ENCODE measurements at regions not wholly inside any gene's neighbourhood (a gene's known extent, or its start where the extent isn't known, plus 50 kb on each side); places are given as distances from the start of the nearest gene placed in this dataset.

DNA sequence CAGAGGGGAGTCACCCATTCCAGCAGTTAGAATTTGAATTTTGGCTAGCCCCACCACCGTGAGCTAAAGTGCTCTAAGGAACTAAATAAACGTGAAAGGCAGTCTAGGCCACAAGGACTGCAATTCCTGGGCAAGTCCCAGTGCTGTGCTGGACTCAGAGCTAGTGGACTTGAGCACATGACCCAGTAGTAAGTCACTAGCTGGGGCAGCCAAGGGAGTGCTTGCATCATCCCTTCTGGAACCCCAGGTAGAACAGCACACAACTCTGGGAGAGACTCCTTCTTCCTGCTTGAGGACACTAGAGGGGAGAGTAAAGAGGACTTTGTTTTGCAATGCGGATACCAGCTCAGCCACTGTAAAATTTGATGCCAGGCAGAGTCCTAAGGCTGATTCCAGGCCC, 672.2 kb downstream of the CPS1 start:
- TF ChIP-seq, protein P1, sequence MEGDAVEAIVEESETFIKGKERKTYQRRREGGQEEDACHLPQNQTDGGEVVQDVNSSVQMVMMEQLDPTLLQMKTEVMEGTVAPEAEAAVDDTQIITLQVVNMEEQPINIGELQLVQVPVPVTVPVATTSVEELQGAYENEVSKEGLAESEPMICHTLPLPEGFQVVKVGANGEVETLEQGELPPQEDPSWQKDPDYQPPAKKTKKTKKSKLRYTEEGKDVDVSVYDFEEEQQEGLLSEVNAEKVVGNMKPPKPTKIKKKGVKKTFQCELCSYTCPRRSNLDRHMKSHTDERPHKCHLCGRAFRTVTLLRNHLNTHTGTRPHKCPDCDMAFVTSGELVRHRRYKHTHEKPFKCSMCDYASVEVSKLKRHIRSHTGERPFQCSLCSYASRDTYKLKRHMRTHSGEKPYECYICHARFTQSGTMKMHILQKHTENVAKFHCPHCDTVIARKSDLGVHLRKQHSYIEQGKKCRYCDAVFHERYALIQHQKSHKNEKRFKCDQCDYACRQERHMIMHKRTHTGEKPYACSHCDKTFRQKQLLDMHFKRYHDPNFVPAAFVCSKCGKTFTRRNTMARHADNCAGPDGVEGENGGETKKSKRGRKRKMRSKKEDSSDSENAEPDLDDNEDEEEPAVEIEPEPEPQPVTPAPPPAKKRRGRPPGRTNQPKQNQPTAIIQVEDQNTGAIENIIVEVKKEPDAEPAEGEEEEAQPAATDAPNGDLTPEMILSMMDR (IDR thresholded peaks at IDR 0.05; ENCODE audit: low read depth, low read length), result no peak
- in situ Hi-C loops (cut with HindIII; ENCODE audit: low sequenced_read_pairs), result no loop called here
- no peak overlapping the region for H3K4me3 ChIP-seq (ENCODE audit: low read depth, low read length)
- DNase-seq (ENCODE audit: low read depth, low spot score), result no peak

- in situ Hi-C loops (cut with HindIII; ENCODE audit: low sequenced_read_pairs), result no loop called here
- TF ChIP-seq, protein P1 (IDR thresholded peaks at IDR 0.05; ENCODE audit: low read depth, low read length), result no peak
- H3K4me3 ChIP-seq (ENCODE audit: low read depth, low read length), result no peak overlapping the region
- DNase-seq (ENCODE audit: low read depth, low spot score), result no peak
Measured at GRCh38 chr2:211237586-211238275, 681.3 kb downstream of the CPS1 start.

DNA sequence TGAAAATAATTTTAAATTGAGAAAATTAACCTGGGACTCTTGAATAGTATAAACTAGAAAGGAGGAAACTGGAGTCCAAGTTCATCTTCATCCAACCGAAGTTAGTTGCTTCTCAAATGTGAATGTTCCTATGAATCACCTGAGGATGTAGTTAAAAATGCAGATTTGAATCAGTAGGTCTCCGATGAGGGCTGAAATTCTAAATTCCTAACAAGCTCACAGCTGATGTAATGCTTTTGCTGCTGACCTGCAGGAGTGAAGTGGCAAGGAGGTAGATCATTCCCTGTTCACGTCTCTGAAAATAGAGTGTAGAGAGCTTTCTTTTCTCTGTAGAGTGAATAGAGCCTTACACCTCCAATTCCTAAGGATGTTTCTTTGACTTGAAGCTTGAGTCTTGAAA, 685.5 kb downstream of the CPS1 start:
- no peak for DNase-seq (ENCODE audit: low read depth, low spot score)
- H3K4me3 ChIP-seq (ENCODE audit: low read depth, low read length), result no peak overlapping the region
- TF ChIP-seq, protein P1 (IDR thresholded peaks at IDR 0.05; ENCODE audit: low read depth, low read length), result no peak
- in situ Hi-C loops (cut with HindIII; ENCODE audit: low sequenced_read_pairs), result no loop called here

DNA sequence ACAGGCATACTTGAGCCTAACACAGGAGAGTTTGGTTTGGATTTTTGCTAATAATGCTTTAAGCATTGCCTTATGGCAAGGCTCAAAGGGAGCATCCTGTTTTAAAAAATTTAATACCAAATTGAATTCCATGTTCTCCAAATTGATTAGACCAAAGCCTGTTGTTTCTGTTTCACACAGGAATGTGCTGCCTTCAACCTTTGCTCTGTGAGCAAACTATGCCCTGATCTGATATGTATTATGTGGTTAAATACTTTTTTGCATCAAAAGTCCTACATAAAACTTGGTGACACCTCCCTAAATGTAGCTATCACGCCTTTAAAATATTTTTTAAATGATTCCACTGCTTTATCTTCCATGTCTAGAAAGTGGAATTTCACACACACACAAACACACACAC, 691.4 kb downstream of the CPS1 start:
- in situ Hi-C loops (cut with HindIII; ENCODE audit: low sequenced_read_pairs), result no loop called here
- no peak overlapping the region for H3K4me3 ChIP-seq (ENCODE audit: low read depth, low read length)
- no peak for DNase-seq (ENCODE audit: low read depth, low spot score)
- TF ChIP-seq, protein P1 (IDR thresholded peaks at IDR 0.05; ENCODE audit: low read depth, low read length), result no peak

GRCh38 chr2:211248841-211249240, 692.4 kb downstream of the CPS1 start:
- H3K4me3 ChIP-seq (ENCODE audit: low read depth, low read length), result no peak overlapping the region
- no peak for DNase-seq (ENCODE audit: low read depth, low spot score)
- in situ Hi-C loops (cut with HindIII; ENCODE audit: low sequenced_read_pairs), result no loop called here
- TF ChIP-seq, protein P1 (IDR thresholded peaks at IDR 0.05; ENCODE audit: low read depth, low read length), result no peak

GRCh38 chr2:211251016-211251415, 694.6 kb downstream of the CPS1 start:
- TF ChIP-seq, protein P1 (IDR thresholded peaks at IDR 0.05; ENCODE audit: low read depth, low read length), result no peak
- in situ Hi-C loops (cut with HindIII; ENCODE audit: low sequenced_read_pairs), result no loop called here
- no peak overlapping the region for H3K4me3 ChIP-seq (ENCODE audit: low read depth, low read length)
- DNase-seq (ENCODE audit: low read depth, low spot score), result no peak

All from astrocyte of the spinal cord (primary cell).